ENCODE measurements at regions not wholly inside any gene's neighbourhood (a gene's known extent, or its start where the extent isn't known, plus 50 kb on each side); places are given as distances from the start of the nearest gene placed in this dataset.

- no peak for TF ChIP-seq CTCF (IDR thresholded peaks at IDR 0.05; ENCODE audit: insufficient read depth, low read length, poor library complexity, severe bottlenecking)
- Histone ChIP-seq H3K36me3 (ENCODE audit: control insufficient read depth, insufficient read depth, low read length) (no peaks in the 10 kb centered on the region), H3K4me3 (replicated peaks; ENCODE audit: low read depth, low read length) (no peak overlapping the region), H3K27me3 (replicated peaks; ENCODE audit: control insufficient read depth, insufficient read depth, low read length) (no peaks in the 10 kb centered on the region)
- DNase-seq (ENCODE audit: extremely low read depth, insufficient read length): no peak
Measured at GRCh38 chr2:150700666-150701580, 213.5 kb upstream of the RND3 start.

GRCh38 chr2:150699218-150699617 lies 211.8 kb upstream of the RND3 start:
- no peak for DNase-seq (ENCODE audit: extremely low read depth, insufficient read length)
- no peaks in the 10 kb centered on the region; the same call in 1 of the 2 replicates for H3K27me3 ChIP-seq (replicated peaks; ENCODE audit: control insufficient read depth, insufficient read depth, low read length)
- H3K36me3 ChIP-seq (ENCODE audit: control insufficient read depth, insufficient read depth, low read length): no peaks in the 10 kb centered on the region
- TF ChIP-seq CTCF (IDR thresholded peaks at IDR 0.05; ENCODE audit: insufficient read depth, low read length, poor library complexity, severe bottlenecking): no peak
- H3K4me3 ChIP-seq (replicated peaks; ENCODE audit: low read depth, low read length): no peak overlapping the region

GRCh38 chr2:150698016-150698661 lies 210.7 kb upstream of the RND3 start:
- no peaks in the 10 kb centered on the region for H3K36me3 ChIP-seq (ENCODE audit: control insufficient read depth, insufficient read depth, low read length)
- TF ChIP-seq CTCF (IDR thresholded peaks at IDR 0.05; ENCODE audit: insufficient read depth, low read length, poor library complexity, severe bottlenecking): no peak
- no peaks in the 10 kb centered on the region; the same call in 1 of the 2 replicates for H3K27me3 ChIP-seq (replicated peaks; ENCODE audit: control insufficient read depth, insufficient read depth, low read length)
- DNase-seq (ENCODE audit: extremely low read depth, insufficient read length): no peak
- H3K4me3 ChIP-seq (replicated peaks; ENCODE audit: low read depth, low read length): no peak overlapping the region

DNA sequence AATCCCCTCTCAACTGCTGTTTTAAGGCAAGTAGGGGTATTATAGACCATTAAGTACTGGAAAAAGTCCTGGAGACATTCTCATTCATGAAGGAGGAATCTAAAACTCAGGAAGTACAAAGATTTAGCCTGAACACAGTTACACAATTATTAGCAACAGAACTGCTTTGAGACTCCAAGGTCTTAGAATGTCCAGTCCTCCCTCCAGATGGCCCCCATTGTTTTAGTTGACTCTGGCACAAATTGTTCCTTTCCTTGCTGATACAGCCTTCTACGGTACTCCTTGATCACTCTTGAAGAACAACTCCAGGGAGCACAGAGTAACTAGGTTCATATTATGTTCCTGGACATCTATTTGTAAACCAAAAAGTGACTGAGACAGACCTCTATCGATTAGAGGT lies 210.1 kb upstream of the RND3 start:
- DNase-seq (ENCODE audit: extremely low read depth, insufficient read length): no peak
- Histone ChIP-seq H3K36me3 (ENCODE audit: control insufficient read depth, insufficient read depth, low read length) (no peaks in the 10 kb centered on the region), H3K4me3 (replicated peaks; ENCODE audit: low read depth, low read length) (no peak overlapping the region), H3K27me3 (replicated peaks; ENCODE audit: control insufficient read depth, insufficient read depth, low read length) (no peaks in the 10 kb centered on the region; the same call in 1 of the 2 replicates)
- TF ChIP-seq CTCF (IDR thresholded peaks at IDR 0.05; ENCODE audit: insufficient read depth, low read length, poor library complexity, severe bottlenecking): no peak

DNA sequence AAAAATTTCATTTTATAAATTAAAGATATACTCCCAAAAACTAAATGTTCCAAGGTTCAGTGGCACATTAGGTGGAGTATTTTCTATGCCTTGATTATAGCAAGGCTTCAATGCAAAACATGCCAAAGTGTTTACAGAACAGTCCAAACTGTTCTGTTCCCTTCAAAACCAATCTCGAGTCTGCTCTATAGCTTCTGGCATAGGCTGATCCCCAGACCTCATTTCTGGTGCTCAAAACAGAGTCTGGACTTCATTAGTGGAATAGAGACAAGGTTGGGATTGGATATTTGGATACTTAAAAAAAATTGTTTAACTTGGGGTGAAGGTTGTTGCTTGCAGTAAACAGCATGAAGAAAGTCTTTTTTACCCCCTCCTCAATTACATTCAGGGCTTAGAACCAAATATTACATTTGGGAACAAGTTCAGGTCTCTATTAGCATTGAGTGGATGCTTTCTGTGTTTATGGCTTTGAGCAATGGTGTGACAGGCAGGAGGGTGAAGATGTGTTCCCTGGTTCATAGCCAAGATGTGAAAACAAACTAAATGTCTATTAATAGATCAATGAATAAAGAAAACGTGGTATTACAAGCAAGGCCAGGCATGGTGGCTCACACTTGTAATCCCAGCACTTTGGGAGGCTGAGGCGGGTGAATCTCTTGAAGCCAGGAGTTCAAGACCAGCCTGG lies 208.1 kb upstream of the RND3 start:
- H3K36me3 ChIP-seq (ENCODE audit: control insufficient read depth, insufficient read depth, low read length): no peaks in the 10 kb centered on the region
- TF ChIP-seq CTCF (IDR thresholded peaks at IDR 0.05; ENCODE audit: insufficient read depth, low read length, poor library complexity, severe bottlenecking): no peak
- no peaks in the 10 kb centered on the region; the same call in 1 of the 2 replicates for H3K27me3 ChIP-seq (replicated peaks; ENCODE audit: control insufficient read depth, insufficient read depth, low read length)
- DNase-seq (ENCODE audit: extremely low read depth, insufficient read length): no peak
- H3K4me3 ChIP-seq (replicated peaks; ENCODE audit: low read depth, low read length): no peak overlapping the region

Data from GM06990 (cell line).